DOHH2 (cell line): ENCODE measurements at regions not wholly inside any gene's neighbourhood (a gene's known extent, or its start where the extent isn't known, plus 50 kb on each side); places are given as distances from the start of the nearest gene placed in this dataset.

ENCODE experiments used
- H3F3A ChIP-seq: fragments of 200-600 bp; sonication (generic), shearing (Covaris generic); 2 replicates; pipeline ENCODE4 v1.6.0; 2016; ENCODE audit warnings: antibody characterized with exemption, mild to moderate bottlenecking; ENCODE audit not compliant: control insufficient read depth, insufficient read depth
- H3K27ac ChIP-seq: fragments of 200-600 bp; sonication (generic); 2 replicates; pipeline ENCODE4 v1.5.1; 2014; ENCODE audit warnings: low read depth, mild to moderate bottlenecking, low read length, moderate library complexity
- H3K27me3 ChIP-seq: fragments of 200-600 bp; sonication (generic); 2 replicates; pipeline ENCODE4 v1.6.1; 2014; ENCODE audit warnings: mild to moderate bottlenecking, low read length, mixed read lengths; ENCODE audit not compliant: control insufficient read depth
- H3K36me3 ChIP-seq: fragments of 200-600 bp; sonication (generic); 2 replicates; pipeline ENCODE4 v1.6.1; 2014; ENCODE audit warnings: mild to moderate bottlenecking, low read length, moderate library complexity, mixed read lengths; ENCODE audit not compliant: control insufficient read depth
- H3K4me1 ChIP-seq: fragments of 200-600 bp; sonication (generic); 2 replicates; pipeline ENCODE4 v1.6.1; 2014; ENCODE audit warnings: mild to moderate bottlenecking, low read length, mixed read lengths; ENCODE audit not compliant: control insufficient read depth
- H3K4me2 ChIP-seq: fragments of 200-600 bp; sonication (generic); 2 replicates; pipeline ENCODE4 v1.6.0; 2014; ENCODE audit warnings: mild to moderate bottlenecking, low read length, moderate library complexity
- H3K4me3 ChIP-seq: fragments of 200-600 bp; sonication (generic); 2 replicates; pipeline ENCODE4 v1.5.1; 2014; ENCODE audit warnings: mild to moderate bottlenecking, low read length, mixed read lengths
- H3K79me2 ChIP-seq: fragments of 200-600 bp; sonication (generic); 2 replicates; pipeline ENCODE4 v1.6.1; 2014; ENCODE audit warnings: mild to moderate bottlenecking, low read length, mixed read lengths; ENCODE audit not compliant: control insufficient read depth
- H3K9me2 ChIP-seq: fragments of 200-600 bp; sonication (generic); replicated peaks from 2 replicates; pipeline ENCODE4 v1.6.1; 2014; ENCODE audit warnings: mild to moderate bottlenecking, low read length, mixed read lengths; ENCODE audit not compliant: control insufficient read depth
- H3K9me3 ChIP-seq: fragments of 200-600 bp; sonication (generic); 2 replicates; pipeline ENCODE4 v1.6.1; 2014; ENCODE audit warnings: antibody characterized with exemption, low read length, mixed read lengths; ENCODE audit not compliant: control insufficient read depth, insufficient read depth
- H4K20me1 ChIP-seq: fragments of 200-600 bp; sonication (generic); 2 replicates; pipeline ENCODE4 v1.6.0; 2014; ENCODE audit warnings: low read depth, mild to moderate bottlenecking, antibody characterized with exemption, low read length, moderate library complexity; ENCODE audit not compliant: control insufficient read depth, insufficient read depth
- EZH2phosphoT487 ChIP-seq: fragments of 200-600 bp; sonication (generic); IDR thresholded peaks from 2 replicates; pipeline ENCODE4 v1.6.1; 2017; ENCODE audit warnings: borderline replicate concordance, mild to moderate bottlenecking, antibody characterized with exemption, low read length, moderate library complexity, mixed read lengths
- TF ChIP-seq, protein P1 (sequence below): fragments of 200-600 bp; sonication (generic); IDR thresholded peaks from one replicate; pipeline ENCODE4 v1.5.1; 2014; ENCODE audit warnings: antibody characterized with exemption, mild to moderate bottlenecking, low read depth, low read length; ENCODE audit not compliant: poor library complexity, severe bottlenecking

DNA sequence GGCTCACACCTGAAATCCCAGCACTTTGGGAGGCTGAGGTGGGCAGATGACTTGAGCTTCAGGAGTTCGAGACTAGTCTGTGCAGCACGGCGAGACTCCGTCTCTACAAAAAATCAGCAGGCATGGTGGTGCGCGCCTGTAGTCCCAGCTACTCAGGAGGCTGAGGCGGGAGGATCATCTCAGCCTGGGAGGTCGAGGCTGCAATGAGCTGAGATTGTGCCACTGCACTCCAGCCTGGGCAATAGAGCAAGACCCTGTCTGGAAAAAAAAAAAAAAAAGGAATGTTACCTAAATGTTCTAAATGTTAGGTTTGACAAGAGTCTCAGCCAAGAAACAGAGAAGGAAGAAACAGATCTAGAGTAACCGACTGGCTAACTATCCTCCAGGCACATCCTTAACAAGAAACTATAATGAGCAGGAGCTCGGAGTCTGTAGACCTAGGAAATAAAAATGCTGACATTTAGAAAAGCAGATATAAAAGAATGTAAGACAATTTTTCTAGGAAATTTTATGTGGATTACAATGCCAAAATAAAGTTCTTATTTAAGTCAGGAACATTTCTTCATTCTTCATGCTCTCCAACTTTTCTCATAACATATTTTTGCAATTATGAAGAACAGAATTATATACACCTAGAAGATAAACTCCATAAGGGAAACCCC, 166.6 kb upstream of the TBCA start:
- no peaks in the 10 kb centered on the region for H4K20me1 ChIP-seq
- no peak overlapping the region for H3K27ac ChIP-seq
- H3K79me2 ChIP-seq: no peaks in the 10 kb centered on the region
- H3K9me2 ChIP-seq: no peaks in the 10 kb centered on the region
- H3F3A ChIP-seq: no peaks in the 10 kb centered on the region
- peaks cover 2% of the 10 kb centered on the region; the same call in 1 of the 2 replicates for H3K27me3 ChIP-seq
- no peak overlapping the region for H3K4me3 ChIP-seq
- H3K36me3 ChIP-seq: no peaks in the 10 kb centered on the region
- TF ChIP-seq, protein P1, sequence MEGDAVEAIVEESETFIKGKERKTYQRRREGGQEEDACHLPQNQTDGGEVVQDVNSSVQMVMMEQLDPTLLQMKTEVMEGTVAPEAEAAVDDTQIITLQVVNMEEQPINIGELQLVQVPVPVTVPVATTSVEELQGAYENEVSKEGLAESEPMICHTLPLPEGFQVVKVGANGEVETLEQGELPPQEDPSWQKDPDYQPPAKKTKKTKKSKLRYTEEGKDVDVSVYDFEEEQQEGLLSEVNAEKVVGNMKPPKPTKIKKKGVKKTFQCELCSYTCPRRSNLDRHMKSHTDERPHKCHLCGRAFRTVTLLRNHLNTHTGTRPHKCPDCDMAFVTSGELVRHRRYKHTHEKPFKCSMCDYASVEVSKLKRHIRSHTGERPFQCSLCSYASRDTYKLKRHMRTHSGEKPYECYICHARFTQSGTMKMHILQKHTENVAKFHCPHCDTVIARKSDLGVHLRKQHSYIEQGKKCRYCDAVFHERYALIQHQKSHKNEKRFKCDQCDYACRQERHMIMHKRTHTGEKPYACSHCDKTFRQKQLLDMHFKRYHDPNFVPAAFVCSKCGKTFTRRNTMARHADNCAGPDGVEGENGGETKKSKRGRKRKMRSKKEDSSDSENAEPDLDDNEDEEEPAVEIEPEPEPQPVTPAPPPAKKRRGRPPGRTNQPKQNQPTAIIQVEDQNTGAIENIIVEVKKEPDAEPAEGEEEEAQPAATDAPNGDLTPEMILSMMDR: no peak
- H3K9me3 ChIP-seq: no peaks in the 10 kb centered on the region
- H3K4me1 ChIP-seq: peaks cover under 1% of the 10 kb centered on the region; the same call in 1 of the 2 replicates
- no peak overlapping the region for H3K4me2 ChIP-seq

DNA sequence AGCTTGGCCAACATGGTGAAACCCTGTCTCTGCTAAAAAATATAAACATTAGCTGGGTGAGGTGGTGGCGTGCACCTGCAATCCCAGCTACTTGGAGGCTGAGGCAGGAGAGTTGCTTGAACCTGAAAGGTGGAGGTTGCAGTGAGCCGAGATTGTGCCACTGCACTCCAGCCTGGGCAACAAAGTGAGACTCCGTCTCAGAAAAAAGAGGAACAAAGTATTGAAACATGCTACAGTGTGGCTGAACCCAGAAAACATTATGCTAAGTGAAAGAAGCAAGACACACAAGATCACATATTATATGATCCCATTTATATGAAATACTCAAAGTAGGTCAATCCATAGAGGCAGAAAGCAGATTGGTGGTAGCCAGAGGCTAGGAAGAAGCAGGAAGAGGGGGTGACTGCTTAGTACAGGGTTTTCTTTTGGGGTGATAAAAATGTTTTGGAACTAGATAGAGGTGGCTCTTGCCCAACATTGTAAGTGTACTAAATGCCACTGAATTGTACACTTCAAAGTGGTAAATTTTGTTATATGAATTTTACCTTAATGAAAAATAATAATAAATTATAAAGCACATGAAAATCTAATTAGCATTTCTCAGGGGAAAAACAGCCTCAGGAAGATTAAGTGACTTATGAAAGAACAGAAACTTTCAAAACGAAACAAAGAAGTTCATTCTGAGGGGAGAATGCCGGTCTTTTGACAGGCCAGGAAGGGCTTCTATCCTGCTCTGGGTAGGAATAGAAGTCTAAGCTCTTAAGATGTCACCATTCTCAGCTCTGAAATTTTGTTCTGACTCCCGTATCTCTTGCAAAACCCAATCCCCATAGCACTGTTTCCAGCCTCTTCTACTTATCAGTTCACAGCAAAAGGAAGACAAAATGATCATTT, 161.1 kb upstream of the TBCA start:
- H3F3A ChIP-seq: no peaks in the 10 kb centered on the region
- H3K27ac ChIP-seq: no peak overlapping the region
- H3K27me3 ChIP-seq: peaks cover 2% of the 10 kb centered on the region; the same call in 1 of the 2 replicates
- H3K36me3 ChIP-seq: no peaks in the 10 kb centered on the region
- peak overlapping the region; percentile 22; the same call in 1 of the 2 replicates for H3K4me2 ChIP-seq
- no peak overlapping the region for H3K4me3 ChIP-seq
- H3K9me3 ChIP-seq: no peaks in the 10 kb centered on the region
- no peaks in the 10 kb centered on the region for H3K9me2 ChIP-seq
- H3K4me1 ChIP-seq: peaks cover 9% of the 10 kb centered on the region
- no peaks in the 10 kb centered on the region for H3K79me2 ChIP-seq
- no peak for TF ChIP-seq EZH2phosphoT487
- TF ChIP-seq, protein P1: no peak
- no peaks in the 10 kb centered on the region for H4K20me1 ChIP-seq

GRCh38 chr5:77936365-77936693, 160.2 kb upstream of the TBCA start:
- no peaks in the 10 kb centered on the region for H3K79me2 ChIP-seq
- peaks cover 2% of the 10 kb centered on the region for H3K27me3 ChIP-seq
- no peaks in the 10 kb centered on the region for H4K20me1 ChIP-seq
- H3K27ac ChIP-seq: no peak overlapping the region
- no peaks in the 10 kb centered on the region for H3K36me3 ChIP-seq
- H3F3A ChIP-seq: no peaks in the 10 kb centered on the region
- no peak overlapping the region for H3K4me3 ChIP-seq
- H3K9me2 ChIP-seq: no peaks in the 10 kb centered on the region
- no peak overlapping the region for H3K4me2 ChIP-seq
- TF ChIP-seq, protein P1: no peak
- no peak for TF ChIP-seq EZH2phosphoT487
- no peaks in the 10 kb centered on the region for H3K9me3 ChIP-seq
- peaks cover 9% of the 10 kb centered on the region for H3K4me1 ChIP-seq
